GM12878 (cell line): ENCODE measurements at regions not wholly inside any gene's neighbourhood (a gene's known extent, or its start where the extent isn't known, plus 50 kb on each side); places are given as distances from the start of the nearest gene placed in this dataset.

Experiments used
- ATAC-seq: fragments of 200-7000 bp; cut with Tn5 transposase; 3 replicates; pipeline ENCODE4 v1.9.1; 2020; ENCODE audit warnings: mild to moderate bottlenecking, moderate library complexity
- BruUV-seq: library from RNA; stranded (reverse); fragments of 400-500 nt; replicated peaks from 2 replicates; lab custom pipeline; 2021; lab: Mats Ljungman, UMichigan
- CTCF ChIA-PET: fragments of 300-600 bp; sonication (Branson Sonifier 250); formaldehyde crosslinking; extraction: SDS; loops from one replicate; lab custom pipeline; 2021; ENCODE audit warnings: inconsistent platforms; lab: Yijun Ruan, JAX
- POLR2A ChIA-PET: fragments of 350-600 bp; formaldehyde crosslinking; extraction: SDS; loops from one replicate; lab custom pipeline; 2021; ENCODE audit warnings: inconsistent platforms; lab: Charles Lee
- RAD21 ChIA-PET: fragments of 300-600 bp; sonication (Branson Sonifier 250); formaldehyde crosslinking; loops from one replicate; lab custom pipeline; 2023; ENCODE audit warnings: antibody characterized with exemption; ENCODE audit not compliant: unreplicated experiment; lab: Charles Lee
- SMC1A ChIA-PET: fragments of 300-600 bp; sonication (Branson Sonifier 250); formaldehyde crosslinking; loops from one replicate; lab custom pipeline; 2023; ENCODE audit not compliant: unreplicated experiment, uncharacterized antibody; lab: Charles Lee
- DNase-seq: peaks from one replicate; pipeline ENCODE4 v3.0.0-alpha.2; 2011; ENCODE audit warnings: low read depth, low spot score
- FAIRE-seq: peaks from 3 replicates; lab custom pipeline; 2011; peaks lifted over from hg19 to GRCh38; lab: Jason Lieb, UNC
- H2AFZ ChIP-seq: 2 replicates; pipeline ENCODE4 v1.6.0; 2011; ENCODE audit warnings: low read depth, low read length, control low read depth; ENCODE audit not compliant: control insufficient read depth
- H3K27ac ChIP-seq: 2 replicates; pipeline ENCODE4 v1.5.1; 2011; ENCODE audit warnings: control low read depth; ENCODE audit not compliant: control insufficient read depth, insufficient read depth
- H3K27me3 ChIP-seq, 2 experiments: replicated peaks in 1 of 2; 2 replicates each; pipeline versions ENCODE4 v1.6.0 to v1.6.1; 2011; ENCODE audit warnings: low read length in 1 of 2; ENCODE audit not compliant: control insufficient read depth in 2 of 2, insufficient read depth in 2 of 2
- H3K36me3 ChIP-seq, 2 experiments: 2 replicates each; pipeline ENCODE4 v1.5.1; 2011; ENCODE audit warnings: low read length in 1 of 2; ENCODE audit not compliant: control insufficient read depth in 2 of 2, insufficient read depth in 2 of 2
- H3K4me1 ChIP-seq: 2 replicates; pipeline ENCODE4 v1.6.1; 2011; ENCODE audit warnings: mild to moderate bottlenecking, low read length, moderate library complexity, mixed read lengths; ENCODE audit not compliant: control insufficient read depth, insufficient read depth
- H3K4me2 ChIP-seq: 2 replicates; pipeline ENCODE4 v1.6.0; 2011; ENCODE audit warnings: control low read depth; ENCODE audit not compliant: control insufficient read depth, insufficient read depth
- H3K4me3 ChIP-seq: fragments of 200-600 bp; sonication (generic); 2 replicates; pipeline ENCODE4 v1.5.1; 2016
- H3K79me2 ChIP-seq: 2 replicates; pipeline ENCODE4 v1.6.0; 2011; ENCODE audit warnings: low read length; ENCODE audit not compliant: control insufficient read depth, insufficient read depth
- H3K9ac ChIP-seq: 2 replicates; pipeline ENCODE4 v1.8.0; 2011; ENCODE audit warnings: low read length, control low read depth, mixed read lengths; ENCODE audit not compliant: control insufficient read depth, insufficient read depth
- H3K9me3 ChIP-seq: replicated peaks from 3 replicates; pipeline ENCODE4 v1.5.1; 2011; ENCODE audit warnings: mild to moderate bottlenecking, low read length; ENCODE audit not compliant: control insufficient read depth, insufficient read depth
- H4K20me1 ChIP-seq: 2 replicates; pipeline ENCODE4 v1.6.0; 2011; ENCODE audit not compliant: control insufficient read depth, insufficient read depth
- IKZF1 ChIP-seq: fragments of 450-650 bp; conservative IDR thresholded peaks from 2 replicates; pipeline ENCODE4 v1.6.1; 2017; ENCODE audit warnings: antibody characterized with exemption, mild to moderate bottlenecking
- LARP7 ChIP-seq: fragments of 450-650 bp; IDR thresholded peaks from 2 replicates; pipeline ENCODE4 v1.6.1; 2017; ENCODE audit warnings: mild to moderate bottlenecking
- PAX8 ChIP-seq: fragments of 450-650 bp; IDR thresholded peaks from 2 replicates; pipeline ENCODE4 v1.6.1; 2017; ENCODE audit warnings: mild to moderate bottlenecking, moderate library complexity
- SMAD5 ChIP-seq: IDR thresholded peaks from 2 replicates; pipeline ENCODE4 v1.6.1; 2016; ENCODE audit warnings: antibody characterized with exemption, low read depth
- SMC3 ChIP-seq: IDR thresholded peaks from 2 replicates; pipeline ENCODE4 v1.6.1; 2011; ENCODE audit warnings: low read length, improper control_type of control experiment, borderline replicate concordance
- ZNF592 ChIP-seq: fragments of 450-650 bp; IDR thresholded peaks from 2 replicates; pipeline ENCODE4 v1.6.1; 2017; ENCODE audit warnings: mild to moderate bottlenecking, moderate library complexity
- WGBS: methylation state at CpG from one replicate; pipeline ENCODE4 v1.1.6; 2016; ENCODE audit warnings: low lambda C conversion rate; ENCODE audit not compliant: insufficient replicate concordance, insufficient coverage; ENCODE audit errors: missing lambda C conversion rate; 5-methylcytosine and 5-hydroxymethylcytosine counted together
- in situ Hi-C: fragments of 300-500 bp; cut with MboI; formaldehyde crosslinking; loops from 9 replicates; pipeline ENCODE4 v1.14.3; 2018; ENCODE audit warnings: mixed read lengths
- intact Hi-C: fragments of 100-400 bp; cut with micrococcal nuclease; formaldehyde crosslinking; loops from one replicate; pipeline ENCODE4 v1.14.2; 2022; ENCODE audit not compliant: unreplicated experiment
- TF ChIP-seq, protein P1 (sequence below): fragments of 150-350 bp; IDR thresholded peaks from 2 replicates; pipeline ENCODE4 v1.6.1; 2016; ENCODE audit warnings: low read depth, low read length

DNA sequence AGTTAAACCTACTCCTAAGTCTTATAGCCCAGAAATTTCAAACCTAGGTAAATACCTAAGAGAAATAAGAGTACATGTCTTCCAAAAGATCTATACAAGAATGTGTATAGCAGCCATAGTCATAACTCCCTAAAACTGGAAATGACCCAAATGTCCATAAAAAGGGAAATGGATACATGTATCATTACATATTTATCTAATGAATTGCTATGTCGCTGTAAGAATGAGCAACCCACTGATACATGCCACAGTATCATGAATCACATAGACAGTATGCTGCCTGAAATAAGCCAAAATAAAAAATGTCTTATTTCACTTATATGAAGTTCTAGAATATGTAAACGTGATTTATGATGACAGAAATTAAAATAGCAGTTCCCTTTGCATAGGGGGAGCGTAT is 679.5 kb downstream of the MAFB start:
- ChIA-PET RAD21 (no interaction called here), POLR2A (no interaction called here), CTCF (no interaction called here), SMC1A (no interaction called here)
- Histone ChIP-seq H4K20me1 (no peaks in the 10 kb centered on the region), H3K9me3 (no peaks in the 10 kb centered on the region), H3K79me2 (no peaks in the 10 kb centered on the region), H3K4me2 (no peak overlapping the region), H3K27ac (no peak overlapping the region), H3K4me1 (no peaks in the 10 kb centered on the region), H3K36me3 (no peaks in the 10 kb centered on the region), H3K4me3 (no peak overlapping the region), H3K27me3 (no peaks in the 10 kb centered on the region; a peak in 1 of 4 replicates), H3K9ac (no peak overlapping the region), H2AFZ (no peak overlapping the region)
- no peak for ATAC-seq
- no TSS peak for BruUV-seq
- DNase-seq: no peak
- no peak for FAIRE-seq
- intact Hi-C loops: no loop called here
- in situ Hi-C loops: no loop called here
- no peak for TF ChIP-seq SMAD5
- TF ChIP-seq ZNF592: no peak
- TF ChIP-seq LARP7: no peak
- no peak for TF ChIP-seq PAX8
- TF ChIP-seq, protein P1, sequence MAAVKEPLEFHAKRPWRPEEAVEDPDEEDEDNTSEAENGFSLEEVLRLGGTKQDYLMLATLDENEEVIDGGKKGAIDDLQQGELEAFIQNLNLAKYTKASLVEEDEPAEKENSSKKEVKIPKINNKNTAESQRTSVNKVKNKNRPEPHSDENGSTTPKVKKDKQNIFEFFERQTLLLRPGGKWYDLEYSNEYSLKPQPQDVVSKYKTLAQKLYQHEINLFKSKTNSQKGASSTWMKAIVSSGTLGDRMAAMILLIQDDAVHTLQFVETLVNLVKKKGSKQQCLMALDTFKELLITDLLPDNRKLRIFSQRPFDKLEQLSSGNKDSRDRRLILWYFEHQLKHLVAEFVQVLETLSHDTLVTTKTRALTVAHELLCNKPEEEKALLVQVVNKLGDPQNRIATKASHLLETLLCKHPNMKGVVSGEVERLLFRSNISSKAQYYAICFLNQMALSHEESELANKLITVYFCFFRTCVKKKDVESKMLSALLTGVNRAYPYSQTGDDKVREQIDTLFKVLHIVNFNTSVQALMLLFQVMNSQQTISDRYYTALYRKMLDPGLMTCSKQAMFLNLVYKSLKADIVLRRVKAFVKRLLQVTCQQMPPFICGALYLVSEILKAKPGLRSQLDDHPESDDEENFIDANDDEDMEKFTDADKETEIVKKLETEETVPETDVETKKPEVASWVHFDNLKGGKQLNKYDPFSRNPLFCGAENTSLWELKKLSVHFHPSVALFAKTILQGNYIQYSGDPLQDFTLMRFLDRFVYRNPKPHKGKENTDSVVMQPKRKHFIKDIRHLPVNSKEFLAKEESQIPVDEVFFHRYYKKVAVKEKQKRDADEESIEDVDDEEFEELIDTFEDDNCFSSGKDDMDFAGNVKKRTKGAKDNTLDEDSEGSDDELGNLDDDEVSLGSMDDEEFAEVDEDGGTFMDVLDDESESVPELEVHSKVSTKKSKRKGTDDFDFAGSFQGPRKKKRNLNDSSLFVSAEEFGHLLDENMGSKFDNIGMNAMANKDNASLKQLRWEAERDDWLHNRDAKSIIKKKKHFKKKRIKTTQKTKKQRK: no peak
- no peak for TF ChIP-seq SMC3
- no peak for TF ChIP-seq IKZF1
- WGBS: 3% methylated on average over 3 of the region's 3 CpGs
